NCI-H345 treated with DMSO at 0.1 percent for 48 hours (cell line): ENCODE measurements at regions not wholly inside any gene's neighbourhood (a gene's known extent, or its start where the extent isn't known, plus 50 kb on each side); places are given as distances from the start of the nearest gene placed in this dataset.

ENCODE experiments used
- DNase-seq: peaks from one replicate; lab custom pipeline; 2025; ENCODE audit not compliant: unreplicated experiment; lab: John Stamatoyannopoulos, UW

DNA sequence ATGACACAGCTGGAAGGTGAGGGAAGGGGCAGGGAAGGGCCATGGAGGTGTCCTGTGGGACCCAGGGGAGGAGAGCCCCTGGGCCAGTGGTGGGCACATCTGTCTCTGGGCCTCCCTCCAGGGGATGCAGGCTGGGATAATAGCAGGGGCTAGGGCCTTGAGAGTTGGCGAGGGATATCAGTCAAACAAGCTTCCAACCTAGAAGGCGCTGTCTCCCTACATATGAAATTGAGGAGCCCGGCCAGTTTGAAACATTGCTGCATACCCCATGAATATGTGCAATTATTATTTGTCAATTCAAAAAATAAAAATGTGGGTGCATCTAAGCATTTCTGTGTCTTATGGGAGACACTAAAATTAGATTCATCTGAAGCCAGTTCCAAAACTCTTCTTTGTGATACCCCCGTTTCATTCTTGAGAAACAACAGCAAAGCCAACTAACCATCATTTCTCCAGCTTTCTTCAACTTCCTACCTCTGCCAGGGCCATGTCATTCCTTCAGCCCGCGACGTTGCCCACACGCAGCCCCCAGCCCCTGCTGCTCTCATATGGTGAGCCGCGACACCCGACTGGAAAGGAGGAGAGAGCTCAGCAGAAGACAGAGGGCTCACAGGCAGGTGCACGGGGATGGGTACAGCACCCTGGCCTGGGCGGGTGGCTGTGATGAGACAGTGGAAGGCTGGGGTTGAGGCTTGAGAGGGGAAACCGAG is 418.7 kb downstream of the GLRX3 start:
- DNase-seq = no peak

DNA sequence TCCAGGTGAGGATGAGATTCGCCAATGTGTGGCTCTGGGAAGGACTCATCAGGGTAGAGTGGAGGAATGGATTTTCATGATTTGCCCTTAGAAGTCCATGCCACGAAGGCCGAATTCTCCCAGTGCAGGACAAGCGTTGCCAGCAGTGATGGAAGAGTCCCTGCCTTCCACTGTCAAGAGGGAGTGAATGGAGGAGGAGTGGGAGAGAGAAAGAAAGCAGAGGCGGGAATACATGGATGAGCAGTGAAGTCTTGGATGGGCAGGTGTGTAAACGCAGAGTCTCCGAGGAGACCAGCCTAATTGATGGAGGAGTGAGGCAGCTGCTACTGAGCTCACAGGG is 419.2 kb downstream of the GLRX3 start:
- no peak for DNase-seq

DNA sequence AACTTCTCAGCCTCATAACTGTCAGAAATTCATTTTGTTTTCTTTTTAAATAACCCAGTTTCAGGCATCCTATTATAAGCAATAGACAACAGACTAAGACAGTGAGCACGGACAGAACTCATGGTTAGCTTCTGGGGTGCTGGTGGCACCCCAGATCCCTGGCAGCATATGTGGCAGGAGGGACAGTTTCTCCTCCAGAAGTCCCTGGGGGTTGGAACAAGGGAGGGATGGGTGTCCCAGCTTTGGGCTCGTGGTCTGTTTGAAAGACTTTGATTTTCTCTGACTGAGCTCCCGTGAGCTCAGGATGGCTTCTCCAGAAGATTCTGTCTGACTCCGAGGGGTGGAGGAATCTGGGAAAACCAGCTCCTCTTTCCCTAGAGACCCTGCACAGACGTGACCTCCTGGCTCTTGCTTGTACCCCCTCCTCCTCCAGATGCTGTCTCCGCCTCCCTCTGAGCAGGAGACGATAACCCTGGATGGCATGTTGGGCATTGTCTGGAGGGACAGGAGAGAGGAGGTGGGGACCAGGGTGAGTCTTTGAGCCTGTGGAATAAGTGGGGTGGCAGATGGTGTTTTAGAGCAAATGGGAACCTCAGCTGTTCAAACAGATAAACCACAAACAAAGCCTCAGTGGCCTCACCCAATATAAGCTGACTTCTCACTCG is 421.1 kb downstream of the GLRX3 start:
- DNase-seq = no peak

DNA sequence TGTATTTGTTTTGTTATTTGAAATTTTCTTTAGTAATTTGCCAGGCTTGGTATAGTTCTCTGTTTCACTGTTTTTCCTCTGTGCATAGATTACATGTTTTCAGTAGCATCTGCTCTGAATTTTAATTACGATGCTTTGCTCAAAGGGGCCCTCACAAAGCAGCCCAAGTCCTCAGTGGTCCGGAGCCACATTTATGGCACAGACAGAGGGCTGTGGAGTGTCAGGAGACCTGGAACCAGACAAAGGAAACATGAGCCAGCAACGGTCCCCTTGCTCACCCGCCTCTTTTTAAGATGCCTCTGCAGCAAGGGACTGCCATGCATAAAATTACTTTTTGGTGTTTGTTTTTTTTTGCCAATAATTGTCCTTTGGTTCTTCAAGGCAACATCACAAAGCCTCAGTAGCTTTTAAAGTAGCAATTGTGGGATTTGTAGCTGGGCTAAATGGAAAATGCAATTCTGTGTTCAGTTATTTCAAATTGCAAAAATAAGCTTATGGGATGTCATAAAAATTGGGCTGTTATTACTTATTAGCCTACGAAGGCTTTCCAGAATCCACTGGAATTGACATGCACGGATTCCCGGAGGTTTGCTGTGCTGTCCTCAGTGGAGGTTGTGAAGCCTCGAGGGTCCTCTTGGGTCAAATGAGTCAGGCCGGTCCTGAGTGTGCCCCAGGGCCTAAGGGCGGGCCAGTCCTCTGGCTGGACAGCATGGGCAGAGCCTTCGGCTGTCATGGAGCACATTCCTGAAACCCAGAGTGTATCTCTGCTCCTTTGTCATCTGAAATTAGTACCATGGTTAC is 422.8 kb downstream of the GLRX3 start:
- no peak for DNase-seq

DNA sequence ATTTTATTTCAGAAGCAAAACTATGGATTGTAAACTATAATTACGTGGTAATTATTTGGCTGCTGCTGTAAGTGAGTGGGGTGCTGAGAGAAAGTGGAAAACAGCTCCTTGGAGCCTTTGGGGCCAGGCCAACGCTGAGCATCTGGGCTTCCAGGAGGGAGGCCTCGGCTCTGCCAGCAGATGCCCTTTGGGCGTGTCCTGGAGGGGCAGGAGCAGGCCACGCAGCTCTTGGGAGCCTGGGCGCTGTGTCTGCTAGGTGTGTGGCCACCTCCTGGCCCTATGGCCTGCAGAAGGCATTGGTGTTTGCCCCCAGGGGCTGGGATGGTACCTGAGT is 423.3 kb downstream of the GLRX3 start:
- no peak for DNase-seq

DNA sequence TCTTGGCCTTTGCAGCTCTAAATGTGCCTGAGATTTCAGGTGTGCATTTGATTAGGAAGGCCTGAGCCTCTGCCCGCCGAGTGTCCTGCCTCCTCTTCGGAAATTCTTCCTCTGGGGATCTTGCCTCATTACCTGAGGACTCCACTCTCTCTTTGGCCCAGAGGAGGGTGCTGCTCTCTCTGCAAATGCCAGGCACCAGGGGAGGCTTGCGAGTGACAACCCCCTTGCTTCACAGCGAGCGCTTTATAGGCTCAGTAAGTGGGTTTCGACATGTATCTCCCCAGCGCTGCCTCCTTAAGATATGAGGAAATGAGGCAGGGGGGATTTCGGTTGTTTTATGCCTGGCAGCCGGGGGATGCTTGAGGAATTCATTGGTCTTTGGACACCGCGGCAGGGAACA is 423.9 kb downstream of the GLRX3 start:
- no peak for DNase-seq

DNA sequence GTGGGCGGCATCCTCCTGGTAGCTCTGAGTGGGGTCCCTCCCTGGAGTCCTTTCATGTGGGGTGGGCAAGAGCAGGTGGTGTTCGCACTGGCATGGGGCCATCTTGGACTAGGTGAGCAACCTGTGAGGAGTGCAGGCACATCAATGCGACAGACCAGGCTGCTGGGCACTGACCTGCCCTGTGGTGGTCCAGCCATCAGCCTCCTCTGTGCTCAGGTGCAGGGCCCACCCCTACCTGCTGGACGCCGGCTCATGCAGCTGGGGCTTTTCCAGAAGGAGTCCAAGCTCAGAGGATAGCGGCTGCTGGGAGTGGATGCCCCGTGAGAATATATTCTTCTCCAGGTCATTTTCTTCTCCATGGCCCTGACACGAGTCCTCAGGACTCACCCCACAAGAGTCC is 424.4 kb downstream of the GLRX3 start:
- no peak for DNase-seq

DNA sequence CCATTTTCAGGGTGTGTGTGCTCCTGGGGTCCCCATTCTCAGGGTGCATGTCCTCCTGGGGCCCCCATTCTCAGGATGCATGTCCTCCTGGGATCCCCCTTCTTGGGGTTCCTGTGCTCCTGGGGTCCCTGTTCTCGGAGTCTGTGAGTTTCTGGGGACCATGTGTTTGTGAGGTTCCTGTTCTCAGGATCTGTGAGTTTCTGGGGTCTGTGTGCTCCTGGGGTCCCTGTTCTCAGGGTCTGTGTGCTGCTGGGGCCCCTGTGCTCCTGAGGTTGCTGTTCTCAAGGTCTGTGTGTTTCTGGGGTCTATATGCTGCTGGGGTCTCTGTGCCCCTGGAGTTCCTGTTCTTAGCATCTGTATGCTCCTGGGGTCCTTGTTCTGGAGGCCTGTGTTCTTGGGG is 425.5 kb downstream of the GLRX3 start:
- no peak for DNase-seq

DNA sequence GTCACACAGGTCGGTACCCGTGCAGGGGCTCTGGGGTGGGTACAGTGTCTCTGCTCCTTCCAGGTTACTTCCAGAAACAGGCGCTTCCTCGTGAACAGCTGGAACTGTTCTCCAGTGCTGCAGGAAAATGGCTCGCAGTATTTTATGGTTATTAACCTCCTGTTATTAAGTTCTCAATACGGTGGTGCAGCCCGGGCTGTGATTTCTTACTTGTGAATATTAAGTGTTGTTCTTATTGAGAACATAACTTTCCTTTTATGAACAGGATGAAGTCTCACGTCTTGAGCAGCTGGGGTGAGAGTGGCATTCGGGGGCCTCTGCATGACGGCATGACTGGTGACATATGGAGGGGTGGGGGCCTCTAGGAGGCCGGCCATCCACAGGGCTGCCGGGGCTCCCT is 430.8 kb downstream of the GLRX3 start:
- DNase-seq = no peak

DNA sequence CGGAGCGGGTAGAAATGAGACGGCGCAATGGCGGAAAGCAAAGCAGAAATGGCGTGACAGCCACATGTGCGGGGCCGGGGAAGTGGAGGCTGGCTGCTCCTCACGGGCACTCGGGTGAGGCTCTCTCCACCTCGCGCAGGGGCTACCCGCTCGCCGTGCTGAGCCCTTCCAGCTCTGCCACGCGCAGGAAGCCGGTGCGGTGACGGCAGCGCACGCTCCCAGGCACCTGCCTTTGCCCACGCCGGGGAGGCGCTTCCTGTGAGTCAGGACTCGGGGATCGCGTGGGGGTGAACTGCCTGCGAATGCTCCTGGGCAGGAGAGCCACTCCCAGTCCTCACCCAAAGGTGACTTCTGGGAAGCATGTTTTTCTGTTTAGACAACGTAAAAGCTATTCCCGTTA is 431.2 kb downstream of the GLRX3 start:
- no peak for DNase-seq

DNA sequence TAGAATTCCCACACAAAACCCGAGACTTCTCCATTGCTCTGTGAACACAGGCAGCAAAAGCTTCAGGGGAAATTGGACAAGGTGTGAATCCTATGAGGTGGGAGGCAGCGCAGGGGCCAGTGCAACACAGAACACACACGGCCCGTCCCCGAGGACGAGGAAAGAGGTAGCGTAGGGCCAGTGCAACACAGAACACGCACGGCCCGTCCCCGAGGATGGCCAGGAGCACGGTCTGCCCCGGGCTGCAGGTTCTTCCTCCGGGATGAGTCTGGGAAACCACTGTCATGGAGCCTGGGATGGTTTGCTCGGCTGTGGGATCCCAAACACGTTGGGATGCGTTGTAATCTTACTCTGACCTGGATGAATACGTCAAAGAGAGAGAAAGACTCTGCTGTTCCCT is 432.1 kb downstream of the GLRX3 start:
- no peak for DNase-seq

DNA sequence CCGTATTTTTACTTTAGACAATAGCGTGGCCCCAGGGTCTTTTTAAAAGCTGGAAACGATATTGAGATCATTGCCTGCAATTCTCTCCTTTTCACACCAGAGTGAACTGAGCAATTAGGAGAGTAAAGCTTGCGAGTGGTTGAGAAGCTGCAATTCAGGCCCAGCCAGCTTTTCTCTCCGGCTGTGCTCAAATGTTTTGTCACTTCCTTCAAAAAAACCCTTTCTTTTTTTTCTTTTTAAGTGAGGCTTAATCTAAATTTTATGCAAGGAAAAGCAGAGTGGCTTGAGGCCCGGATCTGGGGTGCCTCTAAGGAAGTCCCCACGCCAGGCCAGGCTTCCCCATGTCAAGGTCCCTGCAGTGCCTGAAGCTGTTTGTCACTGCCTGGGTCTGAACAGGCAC is 433.9 kb downstream of the GLRX3 start:
- DNase-seq = no peak

DNA sequence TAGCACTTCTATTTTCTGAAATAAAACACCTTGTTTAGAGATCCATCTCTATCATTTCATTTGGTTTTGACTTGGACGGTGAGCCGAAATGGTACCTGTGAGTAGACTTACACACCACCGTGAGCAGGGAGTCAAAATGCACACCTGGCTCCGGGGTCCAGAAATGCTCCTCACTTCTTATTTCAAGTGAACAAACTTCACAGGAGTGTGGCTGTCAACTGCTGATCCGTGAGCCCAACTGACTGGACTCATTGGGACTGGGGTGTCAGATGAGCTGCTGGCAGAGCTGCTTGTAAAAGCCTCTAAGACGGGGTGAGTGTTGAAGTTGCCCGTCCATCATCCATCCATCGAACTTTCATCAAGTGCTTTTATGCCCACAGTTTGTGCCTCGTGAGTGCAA is 435.5 kb downstream of the GLRX3 start:
- no peak for DNase-seq

DNA sequence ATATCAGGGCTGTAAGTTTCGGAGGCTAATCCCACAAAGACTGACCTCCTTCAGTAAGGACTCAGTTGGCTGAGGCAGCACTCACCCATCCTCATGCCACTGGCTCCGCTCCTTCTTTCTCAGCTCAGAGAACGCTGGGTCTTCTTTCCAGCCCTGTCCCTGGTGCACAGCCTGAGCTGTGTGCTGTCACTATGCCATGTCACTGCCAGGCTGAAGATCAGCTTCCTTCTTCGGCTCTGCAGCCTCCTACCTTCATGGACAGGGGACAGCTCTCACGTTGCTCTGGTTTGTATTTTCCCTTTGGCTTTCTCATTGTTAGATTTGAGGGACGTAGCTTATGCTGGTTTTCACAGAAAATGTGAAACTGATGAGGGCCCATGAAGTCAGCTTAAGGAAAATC is 437.3 kb downstream of the GLRX3 start:
- DNase-seq = no peak

DNA sequence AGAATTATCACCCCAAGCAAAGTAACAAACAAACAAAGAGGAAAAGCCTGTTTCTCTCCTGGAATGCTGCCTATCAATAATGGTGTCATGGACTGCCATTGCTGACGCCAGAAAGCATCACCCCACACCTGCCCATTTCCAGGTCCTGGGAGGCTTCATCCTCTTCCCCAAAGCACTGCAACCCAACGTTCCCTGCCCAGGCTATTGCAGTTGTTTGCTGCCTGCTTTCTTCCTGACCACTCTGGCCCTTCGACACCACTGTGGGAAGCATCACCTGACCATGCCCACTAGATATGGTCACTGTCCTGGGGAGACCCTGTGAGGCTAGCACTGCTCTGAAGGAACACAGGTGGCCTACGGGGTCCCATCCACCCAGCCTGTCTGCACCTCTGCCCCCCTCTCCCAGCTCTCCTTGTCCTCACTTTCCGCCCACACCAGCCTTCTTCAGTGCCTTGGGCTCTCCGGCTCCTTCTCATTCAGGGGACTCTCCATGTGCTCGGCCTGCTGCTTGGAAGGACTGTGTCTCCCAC is 439.6 kb downstream of the GLRX3 start:
- no peak for DNase-seq

DNA sequence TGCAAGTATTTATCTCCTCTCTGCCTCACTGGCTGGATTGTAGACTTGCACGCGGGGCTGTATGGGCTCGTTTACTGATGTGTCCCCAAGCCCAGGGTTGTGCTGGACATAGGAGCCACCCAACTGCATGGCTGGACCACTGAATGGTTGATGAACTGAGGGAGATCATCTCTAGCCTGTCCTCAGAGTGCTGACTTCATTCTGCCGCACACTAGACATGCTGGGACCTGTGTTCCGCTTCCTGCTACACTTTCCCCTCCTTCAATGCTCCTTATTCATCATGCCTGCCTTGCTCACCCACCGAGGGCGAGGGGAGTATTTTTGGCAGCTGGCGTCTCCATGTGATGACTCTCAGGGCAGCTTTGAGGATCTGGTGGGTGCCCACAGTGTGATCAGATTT is 440.2 kb downstream of the GLRX3 start:
- DNase-seq = no peak

DNA sequence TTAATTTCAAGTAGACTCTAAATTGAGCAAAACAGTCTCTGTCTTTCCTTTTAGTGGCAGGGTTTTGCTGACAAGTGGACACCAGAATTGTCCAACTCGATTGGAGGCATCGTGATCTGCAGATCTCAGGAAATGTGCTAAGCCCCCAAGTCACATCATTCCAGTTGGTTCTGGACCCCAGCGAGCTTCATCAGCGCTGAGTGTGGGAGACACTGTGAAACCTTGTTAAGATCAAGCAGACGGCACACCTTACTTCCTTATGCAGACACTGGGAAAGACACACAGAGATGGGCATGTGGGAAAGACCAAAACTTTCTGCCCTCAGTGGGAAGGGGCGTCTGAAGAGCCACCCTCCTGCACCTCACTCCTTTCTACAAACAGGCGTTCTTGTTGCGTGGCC is 440.8 kb downstream of the GLRX3 start:
- no peak for DNase-seq

DNA sequence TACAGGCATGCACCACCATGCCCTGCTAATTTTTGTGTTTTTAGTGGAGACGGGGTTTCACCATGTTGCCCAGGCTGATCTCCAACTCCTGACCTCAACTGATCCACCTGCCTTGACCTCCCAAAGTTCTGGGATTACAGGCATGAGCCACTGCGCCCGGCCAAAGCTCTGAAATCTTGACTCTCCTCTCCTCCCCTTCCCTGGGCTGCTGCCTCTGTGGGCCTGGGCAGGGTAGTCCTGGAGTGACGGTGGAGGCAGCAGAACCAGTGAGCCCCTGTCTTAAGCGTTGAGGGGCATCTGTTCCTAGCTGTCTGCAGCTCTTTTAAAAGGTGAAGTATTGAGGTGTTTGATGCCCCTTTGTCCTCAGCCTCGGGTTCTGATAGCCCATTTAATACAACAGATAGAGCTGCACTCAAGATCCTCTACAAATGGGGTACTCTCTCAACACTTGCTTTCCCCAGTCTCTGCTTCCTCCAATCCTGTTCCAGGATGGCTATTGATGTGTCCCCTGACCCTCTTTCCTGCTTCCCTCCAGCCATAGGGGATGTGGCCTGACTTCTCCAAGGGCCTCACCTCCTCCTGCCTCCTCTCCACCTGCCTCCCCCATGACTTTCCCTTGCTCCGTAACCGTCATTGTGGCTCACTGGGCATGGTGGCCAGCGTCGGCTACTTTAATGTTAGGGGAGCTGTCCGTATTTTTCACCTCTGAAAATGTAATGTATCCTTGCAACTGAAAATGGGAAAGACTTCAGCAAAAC is 442.5 kb downstream of the GLRX3 start:
- no peak for DNase-seq

DNA sequence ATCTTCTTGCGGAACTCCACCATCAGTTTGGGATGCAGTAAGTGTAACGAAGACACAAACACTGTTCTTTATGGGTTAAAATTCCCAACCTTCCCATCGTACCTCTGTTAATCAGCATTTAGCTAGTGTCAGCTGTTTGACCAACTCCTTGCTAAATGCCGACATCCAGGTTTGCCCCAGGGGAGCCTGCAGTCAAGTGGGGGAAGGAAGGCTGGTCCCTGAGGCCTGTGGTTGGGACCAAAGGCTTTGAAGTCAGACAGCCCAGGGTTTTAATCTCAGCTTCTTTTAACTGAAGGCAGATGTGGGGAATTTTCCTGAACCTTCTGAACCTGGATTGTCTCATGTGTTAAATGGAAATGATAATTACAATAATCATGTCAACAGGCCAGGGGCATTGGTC is 443.7 kb downstream of the GLRX3 start:
- DNase-seq = no peak

DNA sequence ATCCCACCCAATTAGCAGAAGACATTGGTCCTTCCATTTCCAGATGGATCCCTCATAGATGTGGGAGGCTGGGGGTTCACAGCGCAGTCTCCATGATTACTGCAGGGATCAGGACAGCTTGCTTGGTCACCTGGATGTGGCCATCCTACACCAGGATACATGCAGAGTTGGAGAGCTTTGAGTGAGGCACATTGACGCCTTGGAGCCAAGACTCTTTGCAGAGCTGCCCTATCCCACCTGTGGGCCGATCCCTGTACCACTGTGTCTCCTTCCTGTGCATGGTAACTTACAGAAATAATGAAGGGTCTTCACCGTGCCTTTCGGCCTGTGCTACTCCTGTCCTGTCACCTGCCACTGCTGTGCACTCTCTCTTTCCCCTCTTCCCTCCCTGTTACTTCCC is 444.8 kb downstream of the GLRX3 start:
- DNase-seq = no peak

DNA sequence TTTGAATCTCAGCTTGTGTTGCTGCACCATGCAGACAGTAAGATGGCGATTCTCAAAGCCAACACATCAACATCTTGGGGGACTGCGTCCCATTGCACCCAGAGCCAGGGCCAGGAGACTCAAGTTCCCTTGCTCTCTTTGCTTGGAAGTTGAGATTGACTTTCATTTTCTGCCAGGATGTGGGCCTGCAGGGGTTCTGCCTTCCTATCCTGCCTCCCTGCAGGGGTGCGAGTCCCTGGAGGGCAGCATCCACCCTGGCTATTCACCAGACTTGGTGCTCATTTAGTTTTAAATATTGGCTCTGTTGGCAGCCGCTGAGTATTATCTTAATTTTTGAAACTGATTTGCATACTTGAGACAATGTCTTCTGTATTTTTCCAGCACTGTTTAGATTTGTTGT is 451.5 kb downstream of the GLRX3 start:
- no peak for DNase-seq

DNA sequence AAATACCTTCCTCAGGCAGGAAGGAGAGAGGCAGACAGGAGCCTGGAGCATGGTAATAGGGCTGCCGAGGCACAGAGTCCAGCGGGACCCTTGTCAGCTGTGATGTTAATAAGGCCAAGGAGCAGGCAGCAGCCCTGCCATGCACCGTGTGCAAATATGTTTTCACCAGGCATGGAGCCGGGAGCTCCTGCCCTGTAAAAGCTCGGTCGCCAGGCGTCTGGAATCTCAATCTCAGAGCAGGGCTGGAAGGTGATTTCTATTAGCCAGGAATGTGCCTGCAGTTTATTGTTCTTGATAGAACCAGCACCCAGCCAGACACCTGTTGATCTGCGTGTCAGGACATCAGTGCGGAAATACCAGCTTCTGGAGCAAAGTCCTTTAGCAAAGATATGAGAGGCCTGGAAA is 469.8 kb downstream of the GLRX3 start:
- DNase-seq = no peak
